ENCODE measurements at regions not wholly inside any gene's neighbourhood (a gene's known extent, or its start where the extent isn't known, plus 50 kb on each side); places are given as distances from the start of the nearest gene placed in this dataset.
A peak's percentile ranks its signal among the peaks of the same experiment; 100 is the strongest.
"Not testable (repeated sequence)": the region's sequence is repeated elsewhere in the genome, so short reads cannot be mapped to it uniquely, and the experiment has no call there.

DNA sequence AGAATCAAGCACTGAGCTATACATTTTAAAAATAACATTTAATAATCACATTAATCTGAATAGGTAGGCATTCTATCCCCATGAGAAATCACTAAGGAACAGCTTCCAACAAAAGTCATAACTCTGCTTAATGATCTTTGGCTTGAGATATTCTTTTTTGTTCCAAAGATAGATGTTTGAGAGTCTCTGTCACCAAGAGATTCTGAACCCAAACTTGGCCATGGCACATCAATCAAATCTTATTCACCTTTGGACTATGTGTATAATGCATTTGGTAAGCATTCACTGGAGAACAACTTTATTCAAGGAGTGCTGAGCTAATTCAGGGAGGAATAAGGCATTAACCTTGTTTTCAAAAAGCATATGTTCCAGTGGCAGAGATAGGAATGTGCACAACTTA, 743.3 kb downstream of the SLC4A3 start:
- no peak overlapping the region for H3K4me3 ChIP-seq (ENCODE audit: low read depth, low read length)
- DNase-seq (ENCODE audit: low read depth): no peak
- TF ChIP-seq CTCF (IDR thresholded peaks at IDR 0.05; ENCODE audit: insufficient read depth, low read depth, low read length): no peak

- TF ChIP-seq CTCF (IDR thresholded peaks at IDR 0.05; ENCODE audit: insufficient read depth, low read depth, low read length): no peak
- no peak overlapping the region for H3K4me3 ChIP-seq (ENCODE audit: low read depth, low read length)
- DNase-seq (ENCODE audit: low read depth): no peak
Observed at GRCh38 chr2:220371211-220371610, 743.8 kb downstream of the SLC4A3 start.

DNA sequence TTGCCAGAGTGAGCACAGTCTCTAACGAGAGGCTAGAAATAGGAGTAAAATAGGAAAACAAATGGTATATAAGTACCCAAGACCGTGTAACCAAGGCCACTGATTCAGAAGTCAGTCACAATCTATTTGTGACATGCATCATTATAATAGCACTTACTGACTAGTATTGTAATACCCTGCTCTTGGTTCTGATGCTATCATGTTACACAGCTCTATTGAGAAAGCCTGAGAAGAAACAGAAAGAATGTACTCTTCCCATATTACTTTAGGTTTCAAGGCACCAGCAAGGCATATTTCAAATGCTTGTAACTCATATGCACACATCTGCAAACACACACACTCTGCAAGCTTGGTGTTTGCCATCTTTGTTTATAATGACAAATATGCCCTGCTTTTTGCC, 746.4 kb downstream of the SLC4A3 start:
- TF ChIP-seq CTCF (IDR thresholded peaks at IDR 0.05; ENCODE audit: insufficient read depth, low read depth, low read length): no peak
- no peak overlapping the region for H3K4me3 ChIP-seq (ENCODE audit: low read depth, low read length)
- peak; percentile 28 for DNase-seq (ENCODE audit: low read depth)

DNA sequence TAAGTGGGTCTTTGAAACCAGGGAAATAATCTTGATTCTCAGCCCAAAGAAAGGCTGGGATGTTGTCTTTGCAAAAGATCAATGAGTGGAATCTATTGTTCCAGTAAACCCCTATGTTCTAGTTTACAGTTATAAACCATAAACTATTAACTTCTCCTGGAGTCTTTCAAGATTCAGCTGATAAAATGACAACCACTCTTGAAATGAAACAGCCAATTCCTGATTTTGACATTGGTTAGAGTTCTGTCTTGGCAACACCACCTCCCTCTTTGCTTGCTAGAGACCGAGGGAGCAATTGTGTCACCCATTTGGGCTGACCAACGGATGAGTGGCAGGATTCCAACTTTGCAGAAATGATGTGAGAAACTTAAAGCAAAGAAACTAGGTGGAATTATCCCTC, 746.9 kb downstream of the SLC4A3 start:
- DNase-seq (ENCODE audit: low read depth): no peak
- H3K4me3 ChIP-seq (ENCODE audit: low read depth, low read length): no peak overlapping the region

DNA sequence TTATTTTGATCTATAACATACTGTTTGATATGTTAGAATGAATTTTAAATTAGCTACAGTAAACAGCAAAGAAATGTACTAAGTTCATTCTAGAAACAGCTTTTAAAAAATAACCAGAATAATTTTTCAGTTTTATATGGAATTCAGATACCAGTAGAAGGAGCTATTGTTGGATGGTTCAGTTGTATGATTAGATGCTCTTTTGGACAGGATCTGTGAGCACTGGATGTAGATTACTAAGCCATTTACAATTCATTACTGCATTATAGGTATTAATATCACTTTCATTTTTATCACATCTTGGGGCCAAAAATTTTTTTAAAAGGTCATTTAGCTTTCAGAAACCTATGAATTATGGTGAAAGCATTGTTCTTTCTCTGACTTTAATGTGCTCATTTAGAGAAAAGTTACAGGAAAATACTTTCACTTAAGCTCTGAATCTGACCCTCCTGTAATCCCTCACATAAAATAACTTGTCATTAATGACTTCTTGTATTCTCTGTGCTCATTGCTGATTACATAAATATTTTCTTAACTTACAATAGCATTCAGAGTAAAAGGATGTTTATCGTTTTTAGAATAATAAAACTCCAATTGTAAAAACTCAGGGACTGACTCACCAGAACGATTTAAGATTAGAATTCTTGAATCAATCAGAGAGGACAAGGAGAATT, 750.2 kb downstream of the SLC4A3 start:
- no peak for TF ChIP-seq CTCF (IDR thresholded peaks at IDR 0.05; ENCODE audit: insufficient read depth, low read depth, low read length)
- H3K4me3 ChIP-seq (ENCODE audit: low read depth, low read length): no peak overlapping the region
- no peak for DNase-seq (ENCODE audit: low read depth)

More for the DNA sequence above, 746.9 kb downstream of the SLC4A3 start:
- no peak for TF ChIP-seq CTCF (IDR thresholded peaks at IDR 0.05; ENCODE audit: insufficient read depth, low read depth, low read length)

GRCh38 chr2:220387758-220388157, 760.3 kb downstream of the SLC4A3 start:
- not testable (repeated sequence) for DNase-seq (ENCODE audit: low read depth); H3K4me3 ChIP-seq (ENCODE audit: low read depth, low read length)

DNA sequence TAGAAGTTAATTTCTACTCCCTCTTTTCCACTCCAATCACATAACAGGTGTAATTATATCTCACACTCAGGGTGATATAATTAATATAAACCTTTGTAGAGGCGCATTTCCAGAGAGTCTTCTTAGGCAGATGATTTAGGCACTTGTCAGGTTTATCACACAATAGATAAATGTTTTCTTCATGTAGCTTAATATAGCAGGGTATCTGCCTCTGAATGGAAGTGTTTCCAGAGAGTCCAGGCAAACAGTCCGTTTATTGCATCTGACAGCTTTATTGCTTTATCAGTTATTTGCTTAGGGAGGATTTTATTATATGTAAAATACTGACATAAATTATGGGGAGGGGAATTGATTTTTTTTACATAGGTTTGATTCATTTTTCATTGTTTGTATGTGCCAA, 766.3 kb downstream of the SLC4A3 start:
- DNase-seq (ENCODE audit: low read depth): no peak
- no peak for TF ChIP-seq CTCF (IDR thresholded peaks at IDR 0.05; ENCODE audit: insufficient read depth, low read depth, low read length)
- H3K4me3 ChIP-seq (ENCODE audit: low read depth, low read length): no peak overlapping the region
